ENCODE measurements at regions not wholly inside any gene's neighbourhood (a gene's known extent, or its start where the extent isn't known, plus 50 kb on each side); places are given as distances from the start of the nearest gene placed in this dataset.
A peak's percentile ranks its signal among the peaks of the same experiment; 100 is the strongest.
"Not testable (repeated sequence)": the region's sequence is repeated elsewhere in the genome, so short reads cannot be mapped to it uniquely, and the experiment has no call there.

DNA sequence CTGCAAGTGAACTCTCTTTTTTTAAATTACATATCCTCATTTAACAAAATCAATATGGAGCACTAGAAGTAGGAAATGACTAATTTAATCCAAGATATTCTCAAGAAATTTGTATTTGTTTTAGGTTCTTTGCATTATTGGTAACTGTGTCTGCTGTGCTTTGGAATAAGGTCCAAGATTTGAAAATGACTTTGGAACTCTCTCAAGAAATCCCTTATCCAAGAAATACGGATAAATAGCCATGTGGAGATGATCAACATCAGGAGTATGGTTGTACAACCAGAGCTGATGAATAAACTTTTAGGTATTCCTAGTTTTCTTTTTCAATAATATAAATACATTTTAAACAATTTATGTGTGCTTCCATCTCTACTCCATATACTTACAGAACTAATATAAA is 279.9 kb upstream of the SEMA3C start:
- DNase-seq (ENCODE audit: insufficient read length, low spot score) (no peak), FAIRE-seq (no peak)

DNA sequence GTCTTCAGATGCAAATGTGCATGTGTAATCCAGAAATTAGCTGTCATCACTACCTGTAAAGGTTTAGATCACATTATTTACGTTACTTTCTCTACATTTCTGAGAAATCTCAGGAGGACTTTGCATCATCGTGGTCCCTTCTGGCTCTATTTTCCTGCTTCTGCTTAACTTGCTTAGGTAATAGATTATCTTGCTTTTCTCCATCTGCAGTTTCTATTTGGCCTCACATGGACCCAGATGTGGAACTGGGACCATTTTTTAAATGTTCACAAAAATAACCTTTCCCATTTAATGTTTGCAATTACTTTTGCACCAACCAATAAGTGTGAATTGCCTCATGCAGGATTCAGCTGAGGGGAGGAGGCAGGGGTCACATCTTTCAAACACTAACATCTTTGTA is 278.4 kb upstream of the SEMA3C start:
- FAIRE-seq (no peak), DNase-seq (ENCODE audit: insufficient read length, low spot score) (no peak)

DNA sequence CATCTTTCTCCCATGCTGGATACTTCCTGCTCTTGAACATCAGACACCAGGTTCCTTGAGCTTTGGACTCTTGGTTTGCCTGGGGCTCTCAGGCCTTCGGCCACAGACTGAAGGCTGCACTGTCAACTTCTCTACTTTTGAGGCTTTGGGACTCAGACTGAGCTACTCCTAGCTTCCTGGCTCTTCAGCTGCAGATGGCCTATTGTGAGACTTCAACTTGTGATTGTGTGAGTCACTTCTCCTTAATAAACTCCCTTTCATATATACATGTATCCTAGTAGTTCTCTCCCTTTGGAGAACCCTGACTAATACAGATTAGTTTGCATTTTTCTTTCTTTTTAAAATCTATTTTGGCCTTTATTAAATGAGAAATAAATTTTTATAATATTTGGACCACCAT is 276.2 kb upstream of the SEMA3C start:
- FAIRE-seq (no peak), DNase-seq (ENCODE audit: insufficient read length, low spot score) (no peak)

DNA sequence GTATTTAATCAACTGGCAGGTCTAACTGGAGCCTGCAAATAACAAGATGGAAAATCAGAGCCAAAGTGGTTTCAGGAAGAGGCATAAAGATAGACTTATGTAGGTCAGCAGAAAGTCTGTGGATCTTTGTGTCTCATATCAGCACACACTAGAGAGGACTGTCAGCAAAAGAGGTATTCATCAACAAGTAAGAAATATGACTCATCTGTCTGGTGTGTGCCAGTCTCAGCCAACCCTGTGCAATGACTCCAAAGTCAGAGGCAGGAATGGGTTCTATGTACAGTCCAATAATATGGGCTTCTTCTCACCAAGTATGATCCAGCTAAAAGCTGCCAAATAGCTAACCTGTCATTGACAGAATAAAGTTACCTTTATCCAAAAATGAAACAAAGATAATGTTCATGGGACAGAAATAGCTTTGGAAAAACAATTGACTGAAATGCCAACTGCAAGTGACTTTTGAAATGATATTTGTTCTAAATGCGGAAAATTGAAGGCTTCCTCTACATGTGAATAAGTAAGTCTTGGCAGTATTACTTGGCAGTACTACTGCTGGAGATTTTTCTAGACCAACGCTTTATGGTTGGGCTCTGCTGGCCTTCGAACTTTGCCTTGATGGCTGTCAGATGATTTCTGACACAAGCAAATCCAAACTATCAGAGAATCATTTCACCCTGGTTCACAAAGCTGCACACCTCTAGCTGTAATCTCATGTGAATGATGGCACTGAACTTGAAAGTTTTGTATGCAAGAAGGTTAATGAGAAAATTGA is 272.3 kb upstream of the SEMA3C start:
- DNase-seq (ENCODE audit: insufficient read length, low spot score) = peak; percentile 14
- peak; percentile 59 for FAIRE-seq

DNA sequence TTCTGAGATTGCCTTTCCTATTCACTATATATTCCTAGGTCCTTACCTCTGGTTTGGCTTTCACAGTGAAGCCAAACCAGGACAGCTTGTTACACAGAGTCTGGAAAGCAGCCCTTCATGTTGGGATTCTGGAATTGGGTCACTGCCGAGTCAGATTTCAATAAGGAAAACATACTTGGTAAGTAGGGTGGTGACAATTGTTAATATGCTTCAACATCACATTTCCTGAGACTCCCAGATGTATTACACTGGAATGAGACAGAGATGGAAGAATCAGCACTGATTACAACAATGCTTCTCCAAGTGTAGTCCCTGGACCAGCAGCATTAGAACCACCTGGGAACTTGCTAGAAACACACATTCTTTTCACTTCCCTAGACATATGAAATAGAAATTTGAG is 268.9 kb upstream of the SEMA3C start:
- no peak for FAIRE-seq

DNA sequence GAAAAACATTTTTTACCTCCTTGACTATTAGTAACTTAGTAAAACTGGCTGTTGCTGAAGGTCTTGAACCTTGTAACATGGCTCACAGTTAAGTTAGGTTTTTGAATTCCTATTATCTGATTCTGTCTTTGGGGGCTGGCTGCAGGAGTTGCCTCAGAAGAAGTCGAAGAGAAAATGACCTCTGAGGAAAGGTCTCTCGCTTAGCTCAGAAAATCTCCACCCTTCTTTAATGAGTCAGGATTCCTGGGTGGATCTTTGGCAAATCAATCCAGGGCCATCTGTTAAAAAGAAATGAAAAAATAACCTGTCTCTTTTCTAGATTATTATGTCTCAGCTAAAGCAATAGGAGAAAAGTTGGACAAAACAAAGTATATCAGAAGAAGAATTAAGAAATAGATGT is 267.8 kb upstream of the SEMA3C start:
- no peak for DNase-seq (ENCODE audit: insufficient read length, low spot score)
- FAIRE-seq = no peak

More for the DNA sequence above, 268.9 kb upstream of the SEMA3C start:
- DNase-seq (ENCODE audit: insufficient read length, low spot score) = no peak

DNA sequence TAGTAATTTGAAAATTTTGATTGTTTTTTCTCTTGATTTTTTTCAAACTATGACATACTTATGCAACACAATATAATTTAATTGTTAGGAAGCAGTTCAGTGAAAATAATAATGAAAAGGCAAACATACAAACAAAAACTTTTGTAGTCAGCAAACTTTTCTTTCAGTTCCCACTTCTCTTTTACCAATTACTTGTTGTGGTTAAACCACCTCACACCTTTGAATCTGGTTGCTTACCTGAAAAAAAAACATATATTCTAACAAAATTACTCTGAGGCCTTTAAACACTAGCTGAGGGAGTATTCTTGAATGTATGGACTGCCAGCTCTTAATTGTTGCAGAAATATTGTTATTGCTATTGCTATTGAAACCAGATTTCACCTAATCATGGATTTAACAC is 266.2 kb upstream of the SEMA3C start:
- FAIRE-seq = no peak
- DNase-seq (ENCODE audit: insufficient read length, low spot score) = no peak

DNA sequence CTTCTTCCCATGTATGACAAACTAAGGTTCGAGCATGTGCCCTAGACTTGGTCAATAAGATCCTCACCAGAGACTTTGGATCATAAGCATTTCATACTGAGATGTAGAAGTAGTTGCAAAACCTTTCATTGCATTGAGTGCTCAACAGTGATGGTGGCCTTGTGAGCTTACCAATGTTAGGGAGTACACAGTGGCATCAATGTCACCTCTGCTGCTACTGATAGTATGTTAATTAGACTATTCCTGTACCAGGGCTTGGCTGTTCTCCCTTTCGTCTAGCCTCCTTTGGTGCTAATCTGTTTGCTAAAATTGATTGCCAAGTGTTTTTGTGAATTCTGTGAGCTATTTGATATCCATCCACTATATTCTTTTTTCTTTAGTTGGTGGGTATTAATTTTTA is 264.5 kb upstream of the SEMA3C start:
- FAIRE-seq (no peak), DNase-seq (ENCODE audit: insufficient read length, low spot score) (no peak)

DNA sequence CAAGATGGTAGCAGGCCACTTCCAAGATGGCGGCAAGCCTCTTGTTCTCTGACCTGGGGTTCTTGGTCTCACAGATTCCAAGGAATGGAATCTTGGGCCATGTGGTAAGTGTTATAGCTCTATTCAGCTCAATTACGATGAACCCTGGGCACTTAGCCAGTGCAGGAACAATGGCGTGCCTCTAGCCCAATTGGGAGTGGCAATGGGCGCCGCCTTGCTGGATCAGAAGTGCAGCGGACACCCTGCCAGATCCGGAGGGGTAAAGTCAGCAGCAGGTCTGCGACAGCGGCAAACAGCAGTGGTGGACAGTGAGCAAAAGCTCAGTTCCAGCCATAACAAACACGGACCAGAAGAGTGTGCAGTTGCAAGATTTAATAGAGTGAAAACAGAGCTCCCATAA is 263.2 kb upstream of the SEMA3C start:
- DNase-seq (ENCODE audit: insufficient read length, low spot score); FAIRE-seq: not testable (repeated sequence)

DNA sequence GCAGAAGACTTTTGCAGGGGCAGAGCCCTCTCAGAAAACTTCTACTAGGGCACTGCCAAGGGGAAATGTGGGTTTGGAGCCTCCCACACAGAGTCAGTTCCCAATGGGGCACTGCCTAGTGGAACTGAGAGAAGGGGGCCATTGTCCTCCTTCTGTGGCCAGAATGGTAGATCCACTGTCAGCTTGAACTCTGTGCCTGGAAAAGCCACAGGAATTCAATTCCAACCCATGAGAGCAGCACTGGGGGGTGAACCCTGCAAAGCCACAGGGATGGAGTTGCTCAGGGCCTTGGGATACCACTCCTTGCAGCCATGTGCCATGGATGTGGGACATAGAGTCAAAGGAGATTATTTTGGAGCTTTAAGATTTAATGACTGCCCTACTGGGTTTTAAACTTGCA is 262.2 kb upstream of the SEMA3C start:
- FAIRE-seq = no peak
- DNase-seq (ENCODE audit: insufficient read length, low spot score) = no peak

DNA sequence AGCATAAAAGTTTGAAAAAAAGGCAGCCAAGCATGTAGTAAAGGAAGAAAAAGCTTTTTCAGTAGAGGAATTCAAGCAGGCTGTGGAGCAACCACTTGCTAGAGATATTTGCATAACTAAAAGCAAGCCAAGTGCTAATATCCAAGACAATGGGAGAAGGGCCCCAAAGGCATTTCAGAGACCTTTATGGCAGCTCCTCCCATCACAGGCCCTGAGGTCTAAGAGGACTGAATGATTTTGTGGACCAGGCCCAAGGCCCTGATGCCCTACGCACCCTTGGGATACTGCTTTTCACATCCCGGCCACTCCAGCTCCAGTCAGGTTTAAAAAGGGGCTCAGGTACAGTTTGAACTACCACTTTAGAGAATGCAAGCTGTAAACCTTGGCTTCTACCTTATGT is 261.7 kb upstream of the SEMA3C start:
- no peak for DNase-seq (ENCODE audit: insufficient read length, low spot score)
- FAIRE-seq = no peak

DNA sequence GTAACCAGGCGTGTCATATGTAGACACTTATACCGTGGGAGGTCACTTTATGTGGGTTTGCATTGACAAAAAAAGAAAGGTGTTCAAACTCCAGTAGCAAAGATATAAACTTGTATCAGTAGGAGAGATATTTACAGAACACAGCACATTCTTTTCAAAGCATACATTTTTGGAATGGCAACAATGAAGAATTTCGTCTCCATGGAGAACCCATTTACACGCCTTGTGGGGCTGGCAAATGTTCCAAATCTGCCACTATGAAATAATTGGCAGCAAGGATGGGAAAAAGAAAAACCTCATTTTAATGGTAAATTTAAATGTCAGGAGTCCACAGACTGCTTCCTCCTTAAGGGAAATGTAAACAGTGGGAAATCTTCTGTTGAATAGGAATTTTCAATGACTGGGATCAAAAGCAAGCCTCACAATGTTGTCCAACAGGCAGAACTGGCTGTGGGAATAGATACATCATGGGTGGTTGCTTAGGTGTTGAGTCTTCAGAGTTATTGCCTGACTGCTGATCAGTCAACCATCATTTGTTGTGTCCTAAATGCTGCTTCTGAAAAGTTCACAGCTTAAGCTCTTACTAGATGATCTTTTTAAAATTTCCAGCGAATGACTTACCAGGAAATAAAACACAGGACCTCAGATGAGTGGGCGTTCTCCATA is 256.6 kb upstream of the SEMA3C start:
- DNase-seq (ENCODE audit: insufficient read length, low spot score) (no peak), FAIRE-seq (no peak)

DNA sequence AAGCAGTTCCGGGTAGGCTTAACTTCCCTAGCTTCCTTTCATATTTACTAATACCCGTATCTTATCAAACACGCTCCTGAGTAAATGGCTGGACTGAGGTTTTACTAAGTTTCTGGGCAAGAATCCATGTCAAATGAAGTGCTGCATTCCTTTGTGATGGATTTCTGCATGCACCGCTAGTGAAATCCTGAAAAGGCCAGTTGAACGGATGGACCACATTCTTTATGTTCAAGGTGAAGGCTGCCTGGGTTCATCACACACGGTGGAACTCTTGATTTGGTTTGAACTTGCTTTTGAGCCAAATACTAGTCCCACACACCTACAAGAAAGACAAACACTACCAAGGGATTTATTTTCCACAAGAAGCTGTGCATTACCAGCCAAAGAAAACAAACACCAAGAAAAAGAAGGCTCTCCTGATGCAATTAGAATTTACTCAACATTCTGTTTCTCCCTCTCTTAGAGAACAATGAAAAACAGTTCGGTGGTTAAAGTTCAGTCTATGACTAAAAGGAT is 255.0 kb upstream of the SEMA3C start:
- DNase-seq (ENCODE audit: insufficient read length, low spot score) = no peak
- no peak for FAIRE-seq

DNA sequence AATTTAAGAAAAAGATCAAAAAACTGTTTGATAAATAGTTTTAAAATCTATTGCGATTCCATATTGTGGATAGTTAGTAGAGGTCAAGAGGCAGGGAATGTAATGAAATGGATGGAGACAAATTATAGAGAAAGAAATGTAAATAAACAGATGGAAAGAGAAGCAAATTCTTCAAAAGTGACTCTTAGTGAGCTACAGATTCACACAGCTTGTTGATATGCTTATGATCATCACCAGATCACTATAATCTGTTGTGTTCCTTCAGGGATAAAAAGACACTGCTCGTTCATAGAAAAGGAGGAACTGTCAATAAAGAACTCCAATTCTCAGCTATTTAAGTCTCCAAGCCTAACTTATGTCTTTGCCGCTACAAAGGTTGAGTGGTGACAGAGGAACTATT is 251.4 kb upstream of the SEMA3C start:
- DNase-seq (ENCODE audit: insufficient read length, low spot score) (no peak), FAIRE-seq (no peak)

DNA sequence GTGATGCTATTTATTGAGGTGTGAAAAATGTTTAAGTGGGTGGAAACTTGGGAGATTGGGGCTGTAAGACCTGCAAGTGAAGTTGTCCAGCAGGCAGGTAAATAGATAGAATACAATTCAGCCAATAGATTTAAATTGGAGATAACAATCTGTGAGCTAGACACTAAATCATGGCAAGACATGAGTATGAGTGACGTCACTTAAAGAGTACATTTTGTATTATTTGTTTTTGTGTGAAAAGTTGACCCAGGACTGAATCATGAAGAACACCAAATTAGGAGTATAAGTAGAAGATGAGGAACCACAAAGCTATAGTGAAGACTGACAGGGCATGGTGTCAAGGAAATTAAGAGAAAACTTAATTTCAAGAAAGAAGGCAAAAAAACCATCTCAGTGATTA is 249.1 kb upstream of the SEMA3C start:
- no peak for DNase-seq (ENCODE audit: insufficient read length, low spot score)
- no peak for FAIRE-seq

DNA sequence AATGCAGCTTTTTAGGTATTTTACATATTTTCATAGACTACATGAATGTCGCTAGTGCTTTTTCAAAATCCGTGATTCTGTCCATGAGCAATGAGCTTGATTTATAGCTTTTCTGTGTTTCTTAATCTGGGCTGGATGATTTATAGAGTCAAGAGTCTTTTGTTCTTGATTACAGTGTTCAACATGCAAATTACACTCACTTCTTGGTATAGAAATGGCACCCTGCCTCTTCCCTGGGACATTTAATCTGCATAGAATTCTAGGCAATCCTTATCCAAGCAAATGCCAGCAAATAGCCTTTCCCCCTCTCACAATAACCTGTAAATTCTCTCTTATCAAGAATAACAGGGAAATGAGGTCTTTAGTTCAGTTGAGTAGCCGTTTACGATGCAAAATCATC is 246.2 kb upstream of the SEMA3C start:
- FAIRE-seq = no peak
- DNase-seq (ENCODE audit: insufficient read length, low spot score) = no peak

DNA sequence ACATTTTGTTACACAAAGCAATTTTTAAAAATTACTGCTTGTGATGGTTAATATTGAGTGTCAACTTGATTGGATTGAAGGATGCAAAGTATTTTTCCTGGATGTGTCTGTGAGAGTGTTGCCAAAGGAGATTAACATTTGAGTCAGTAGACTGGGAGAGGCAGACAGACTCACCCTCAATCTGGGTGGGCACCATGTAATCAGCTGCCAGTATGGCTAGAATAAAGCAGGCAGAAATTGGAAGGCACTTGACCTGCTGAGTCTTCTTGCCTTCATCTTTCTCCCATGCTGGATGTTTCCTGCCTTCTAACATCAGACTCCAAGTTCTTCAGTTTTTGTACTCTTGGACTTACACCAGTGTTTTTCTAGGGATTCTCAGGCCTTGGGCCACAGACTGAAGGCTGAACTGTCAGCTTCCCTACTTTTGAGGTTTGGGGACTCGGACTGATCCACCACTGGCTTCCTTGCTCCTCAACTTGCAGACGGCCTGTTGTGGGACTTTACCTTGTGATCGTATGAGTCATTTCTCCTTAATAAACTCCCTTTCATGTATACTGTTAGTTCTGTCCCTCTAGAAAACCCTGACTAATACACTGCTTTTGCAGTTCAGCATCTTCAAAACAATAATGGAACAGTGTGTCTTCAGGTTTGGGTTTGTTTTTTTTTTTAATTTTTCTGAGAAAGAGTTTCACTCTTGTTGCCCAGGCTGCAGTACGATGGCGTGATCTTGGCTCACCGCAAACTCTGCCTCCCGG is 244.1 kb upstream of the SEMA3C start:
- no peak for FAIRE-seq

DNA sequence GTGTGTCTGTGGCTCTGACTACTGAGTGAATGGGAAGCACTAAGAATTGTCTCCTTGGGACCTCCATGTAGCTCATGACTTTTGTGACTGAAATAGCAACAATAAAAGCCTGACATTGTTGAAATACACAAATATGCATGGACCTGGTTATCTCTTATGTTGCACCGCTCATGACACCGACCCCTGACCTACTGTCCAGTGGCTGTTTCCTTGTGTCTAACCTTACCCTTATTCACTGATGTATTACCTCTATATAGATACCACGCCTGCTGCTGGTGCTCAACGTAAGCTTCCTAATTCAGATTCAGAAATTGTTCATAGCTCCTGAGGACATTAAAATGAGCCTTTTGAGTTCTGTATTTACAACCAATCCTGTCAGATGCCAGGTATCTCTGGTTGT is 243.4 kb upstream of the SEMA3C start:
- DNase-seq (ENCODE audit: insufficient read length, low spot score) (no peak), FAIRE-seq (no peak)

More for the DNA sequence above, 244.1 kb upstream of the SEMA3C start:
- no peak for DNase-seq (ENCODE audit: insufficient read length, low spot score)

DNA sequence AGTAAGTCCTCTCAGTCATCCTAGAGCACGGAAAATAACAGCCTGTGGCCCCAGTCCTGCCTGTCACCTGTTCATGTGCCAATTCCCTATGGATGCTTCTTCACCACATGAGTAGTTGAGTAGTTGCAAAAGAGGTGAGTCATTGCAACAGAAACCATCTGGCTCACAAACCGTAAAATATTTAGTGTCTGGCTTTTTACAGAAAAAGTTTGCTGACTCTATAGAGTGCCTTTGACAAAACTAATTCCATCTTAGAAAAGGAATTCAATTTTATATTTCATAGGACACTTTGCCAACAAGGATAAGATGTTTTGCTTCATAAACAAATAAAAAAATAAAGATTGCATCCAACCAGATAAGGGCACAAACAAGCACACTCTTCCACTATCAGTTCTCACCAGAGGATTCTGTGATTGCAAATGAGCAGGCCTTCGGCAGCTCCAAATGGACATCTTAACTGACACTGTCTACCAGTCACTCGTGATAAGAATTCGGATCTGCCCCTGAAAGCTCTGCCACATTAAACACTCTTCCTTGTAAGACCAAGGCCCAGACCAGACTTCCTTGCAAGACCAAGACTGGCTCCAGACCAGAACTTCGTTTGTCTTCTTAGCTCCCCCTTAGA is 242.7 kb upstream of the SEMA3C start:
- peak; percentile 37 for DNase-seq (ENCODE audit: insufficient read length, low spot score)
- no peak for FAIRE-seq

DNA sequence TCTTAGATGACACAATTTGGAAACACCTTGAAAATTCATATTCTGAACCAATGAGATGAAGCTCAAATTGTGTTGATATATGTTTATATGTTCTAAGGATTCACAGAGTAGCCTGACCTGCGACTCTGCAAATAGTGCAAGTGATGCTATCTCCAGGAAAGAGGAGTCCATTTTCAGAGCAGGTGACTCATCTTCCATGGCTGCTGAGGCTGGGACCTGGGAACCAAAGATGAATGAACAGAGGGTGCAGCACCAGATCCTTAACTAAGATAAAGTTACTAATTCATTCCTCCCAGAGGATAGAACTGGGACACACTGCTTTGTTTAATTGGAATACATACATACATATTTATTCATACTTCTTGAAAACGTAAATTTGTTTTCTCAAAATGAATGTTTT is 240.6 kb upstream of the SEMA3C start:
- DNase-seq (ENCODE audit: insufficient read length, low spot score) (peak; percentile 7), FAIRE-seq (no peak)

DNA sequence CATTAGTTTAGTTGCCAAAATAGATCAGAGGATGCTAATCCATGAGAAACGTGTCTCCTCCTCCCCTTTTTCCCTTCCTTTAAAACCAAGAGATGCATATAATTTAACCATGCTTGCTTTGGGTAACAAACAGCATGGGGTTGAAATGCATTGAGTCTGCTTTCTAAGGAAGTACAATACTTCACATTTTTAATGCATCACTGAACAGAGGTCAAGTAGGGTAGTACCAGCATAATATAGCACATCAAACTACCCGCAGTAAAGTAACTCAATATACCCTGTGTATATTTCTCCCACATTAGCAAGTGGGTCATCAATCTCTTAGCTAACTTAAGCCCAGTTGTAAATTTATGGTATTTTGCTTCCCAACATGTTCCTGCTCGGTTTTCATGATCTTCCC is 239.3 kb upstream of the SEMA3C start:
- no peak for FAIRE-seq
- no peak for DNase-seq (ENCODE audit: insufficient read length, low spot score)
